HG02943 (cell line): ENCODE measurements at regions not wholly inside any gene's neighbourhood (a gene's known extent, or its start where the extent isn't known, plus 50 kb on each side); places are given as distances from the start of the nearest gene placed in this dataset.
"Not testable (repeated sequence)": the region's sequence is repeated elsewhere in the genome, so short reads cannot be mapped to it uniquely, and the experiment has no call there.

Experiments
- ATAC-seq: cut with Tn5 transposase; IDR thresholded peaks from one replicate; pipeline ENCODE4 v1.9.1; 2021; ENCODE audit warnings: mild to moderate bottlenecking, low read depth, moderate library complexity; ENCODE audit not compliant: unreplicated experiment

- ATAC-seq = no peak
Observed at GRCh38 chr1:217052626-217053025, 329.4 kb upstream of the ESRRG start.

GRCh38 chr1:217052196-217052595, 329.0 kb upstream of the ESRRG start:
- ATAC-seq = no peak

GRCh38 chr1:217049721-217050120, 326.5 kb upstream of the ESRRG start:
- ATAC-seq = no peak

- ATAC-seq = no peak
Observed at GRCh38 chr1:217049081-217049480, 325.9 kb upstream of the ESRRG start.

- ATAC-seq = no peak
Observed at GRCh38 chr1:217048104-217048707, 325.0 kb upstream of the ESRRG start.

GRCh38 chr1:217040711-217041455, 317.7 kb upstream of the ESRRG start:
- no peak for ATAC-seq

GRCh38 chr1:217039926-217040325, 316.7 kb upstream of the ESRRG start:
- no peak for ATAC-seq

GRCh38 chr1:217039139-217039538, 315.9 kb upstream of the ESRRG start:
- ATAC-seq = not testable (repeated sequence)

GRCh38 chr1:217036757-217037156, 313.5 kb upstream of the ESRRG start:
- no peak for ATAC-seq

- ATAC-seq = no peak
Observed at GRCh38 chr1:217032715-217033367, 309.6 kb upstream of the ESRRG start.

- no peak for ATAC-seq
Observed at GRCh38 chr1:217029281-217030157, 306.3 kb upstream of the ESRRG start.

- peak; percentile 99 for ATAC-seq
Observed at GRCh38 chr1:217027403-217028080, 304.3 kb upstream of the ESRRG start.

- no peak for ATAC-seq
Observed at GRCh38 chr1:217026531-217026930, 303.3 kb upstream of the ESRRG start.

GRCh38 chr1:217025381-217025780, 302.2 kb upstream of the ESRRG start:
- ATAC-seq = no peak

GRCh38 chr1:217024911-217025310, 301.7 kb upstream of the ESRRG start:
- ATAC-seq = no peak

GRCh38 chr1:217021956-217022355, 298.7 kb upstream of the ESRRG start:
- ATAC-seq = no peak

GRCh38 chr1:217021400-217021799, 298.2 kb upstream of the ESRRG start:
- no peak for ATAC-seq

GRCh38 chr1:217019475-217019874, 296.2 kb upstream of the ESRRG start:
- no peak for ATAC-seq

GRCh38 chr1:217018648-217019047, 295.4 kb upstream of the ESRRG start:
- no peak for ATAC-seq

- no peak for ATAC-seq
Observed at GRCh38 chr1:217017165-217017564, 293.9 kb upstream of the ESRRG start.
